GM12872 (cell line): ENCODE measurements at regions not wholly inside any gene's neighbourhood (a gene's known extent, or its start where the extent isn't known, plus 50 kb on each side); places are given as distances from the start of the nearest gene placed in this dataset.

ENCODE experiments used
- CTCF ChIP-seq: IDR thresholded peaks from 3 replicates; pipeline ENCODE4 v1.5.1; 2011; ENCODE audit warnings: low read depth, mild to moderate bottlenecking, low read length, moderate library complexity; ENCODE audit not compliant: insufficient read depth

GRCh38 chr12:54759751-54760150 is 94.6 kb upstream of the MUCL1 start:
- peak; percentile 64; the same call in 2 of the 3 replicates for TF ChIP-seq CTCF

GRCh38 chr12:54751493-54751892 is 102.8 kb upstream of the MUCL1 start:
- no peak for TF ChIP-seq CTCF

GRCh38 chr12:54749191-54749818 is 101.1 kb upstream of the DCD start:
- TF ChIP-seq CTCF, result peak; percentile 71

GRCh38 chr12:54744590-54744989 is 96.4 kb upstream of the DCD start:
- TF ChIP-seq CTCF, result no peak

- TF ChIP-seq CTCF, result no peak
Observed at GRCh38 chr12:54740882-54741281, 92.7 kb upstream of the DCD start.

GRCh38 chr12:54736549-54736948 is 88.4 kb upstream of the DCD start:
- TF ChIP-seq CTCF, result no peak

- no peak for TF ChIP-seq CTCF
Observed at GRCh38 chr12:54734196-54734950, 86.2 kb upstream of the DCD start.
